ENCODE measurements at regions not wholly inside any gene's neighbourhood (a gene's known extent, or its start where the extent isn't known, plus 50 kb on each side); places are given as distances from the start of the nearest gene placed in this dataset.
A peak's percentile ranks its signal among the peaks of the same experiment; 100 is the strongest.

- DNase-seq (ENCODE audit: low read depth), result no peak
Measured at GRCh38 chr18:2424420-2424819, 146.9 kb downstream of the METTL4 start.

DNA sequence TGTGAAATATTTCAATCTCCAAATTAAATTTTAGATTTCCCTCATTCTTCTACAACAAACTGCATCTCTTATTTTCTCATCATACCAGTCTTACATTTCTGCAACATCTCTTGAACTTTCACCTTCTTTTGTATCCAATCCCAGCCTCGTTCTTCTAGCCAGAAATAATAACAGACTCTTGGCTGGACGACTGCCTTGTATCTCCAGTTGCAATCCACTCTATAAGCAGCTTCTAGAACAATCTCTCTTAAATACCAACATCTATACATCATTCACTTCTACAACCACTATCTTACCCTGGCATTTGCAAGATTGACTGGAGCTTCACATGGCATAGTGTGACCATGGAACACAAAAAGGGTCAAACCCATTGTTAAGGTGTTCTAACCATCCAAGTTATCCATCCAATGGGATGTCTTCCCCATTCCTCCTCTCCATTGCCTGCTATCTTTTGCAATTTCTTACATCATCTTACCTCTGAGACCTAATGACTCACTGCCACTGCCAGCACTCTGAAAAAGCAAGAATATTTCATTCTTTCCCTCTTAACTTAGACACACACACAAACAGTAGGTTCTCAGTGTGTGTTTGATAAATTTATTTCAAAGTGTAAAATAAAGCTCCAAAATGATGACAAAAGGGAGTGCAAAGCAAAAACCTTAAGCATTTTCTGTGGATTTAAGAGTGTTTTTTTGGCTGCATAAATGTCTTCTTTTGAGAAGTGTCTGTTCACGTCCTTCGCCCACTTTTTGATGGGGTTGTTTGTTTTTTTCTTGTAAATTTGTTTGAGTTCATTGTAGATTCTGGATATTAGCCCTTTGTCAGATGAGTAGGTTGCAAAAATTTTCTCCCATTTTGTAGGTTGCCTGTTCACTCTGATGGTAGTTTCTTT lies 145.6 kb downstream of the METTL4 start:
- peak; percentile 30 for DNase-seq (ENCODE audit: low read depth)

DNA sequence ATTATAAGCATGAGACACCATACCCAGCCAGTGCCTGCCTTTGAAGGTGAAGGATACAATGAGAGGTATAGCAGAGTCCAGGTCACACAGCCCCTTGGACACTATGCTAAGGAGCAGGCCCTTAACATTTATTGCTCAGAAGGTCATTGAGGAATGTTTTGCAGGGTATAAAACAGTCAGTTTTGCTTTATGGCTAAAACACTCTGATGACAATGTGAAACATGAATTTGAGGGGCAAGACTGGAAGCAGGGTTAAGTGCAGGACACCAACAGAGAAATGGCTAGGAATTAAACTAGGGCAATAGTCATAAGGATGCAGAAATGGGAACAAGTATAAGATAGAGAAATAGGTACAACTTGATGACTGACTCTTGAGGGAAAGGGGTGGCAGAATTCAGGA lies 141.1 kb downstream of the METTL4 start:
- no peak for DNase-seq (ENCODE audit: low read depth)

DNA sequence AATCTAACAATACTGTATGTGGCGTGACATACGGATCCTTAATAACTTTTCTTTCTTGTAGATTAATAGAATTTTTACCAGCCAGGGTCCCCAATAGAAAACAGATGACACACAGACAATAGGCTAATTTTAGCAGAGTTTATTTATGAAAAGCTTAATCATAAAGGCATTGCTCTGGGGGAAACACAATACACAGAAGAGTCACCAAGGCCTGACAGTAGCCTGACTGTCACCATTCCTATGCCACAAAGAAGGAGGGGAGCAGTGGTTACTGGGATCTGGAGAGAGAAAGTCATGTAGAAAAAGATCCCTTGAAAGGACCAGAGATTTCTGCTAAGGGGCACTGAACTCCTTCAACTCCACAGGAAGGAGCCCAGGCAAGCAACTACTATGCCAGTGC lies 139.5 kb downstream of the METTL4 start:
- DNase-seq (ENCODE audit: low read depth), result no peak

DNA sequence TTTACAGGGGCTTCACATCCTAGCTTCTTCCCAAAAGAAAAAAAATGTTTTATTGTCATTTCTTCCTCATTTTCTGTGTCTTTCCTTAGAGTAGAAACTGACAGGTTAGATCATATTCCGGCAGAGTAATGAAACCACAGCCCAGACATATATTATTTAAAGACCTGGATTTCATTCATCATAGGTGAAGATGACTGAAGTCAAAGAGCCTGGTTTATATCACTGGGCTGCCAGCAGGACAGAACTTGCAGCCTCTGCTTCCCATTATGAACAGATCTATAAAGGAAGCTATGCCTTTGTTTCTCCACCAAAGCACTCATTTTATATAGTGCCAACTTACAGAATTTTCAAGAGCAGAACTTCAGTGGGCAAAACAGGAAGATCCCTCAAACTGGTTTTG lies 137.9 kb downstream of the METTL4 start:
- DNase-seq (ENCODE audit: low read depth), result no peak

DNA sequence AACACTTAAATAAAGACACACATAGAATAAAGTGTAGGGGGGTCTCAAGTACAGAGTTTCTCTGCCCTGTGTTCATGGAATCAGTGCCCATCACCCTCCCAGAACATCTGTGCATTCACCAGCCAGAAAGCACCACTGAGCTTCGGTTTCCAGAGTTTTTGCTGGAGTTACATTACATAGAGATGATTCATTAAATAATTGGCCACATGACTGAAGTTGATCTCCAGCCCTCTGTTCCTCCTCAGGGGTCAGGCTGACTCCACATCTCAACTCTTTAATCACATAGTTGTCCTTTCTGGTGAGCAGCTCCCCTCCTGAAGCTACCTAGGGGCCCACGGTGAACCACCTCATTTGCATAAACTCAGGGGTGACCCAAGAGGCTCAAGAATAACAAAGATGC lies 129.8 kb downstream of the METTL4 start:
- no peak for DNase-seq (ENCODE audit: low read depth)

GRCh38 chr18:2442006-2442405 lies 129.3 kb downstream of the METTL4 start:
- no peak for DNase-seq (ENCODE audit: low read depth)

- DNase-seq (ENCODE audit: low read depth), result no peak
Measured at GRCh38 chr18:2442726-2443275, 128.5 kb downstream of the METTL4 start.

DNA sequence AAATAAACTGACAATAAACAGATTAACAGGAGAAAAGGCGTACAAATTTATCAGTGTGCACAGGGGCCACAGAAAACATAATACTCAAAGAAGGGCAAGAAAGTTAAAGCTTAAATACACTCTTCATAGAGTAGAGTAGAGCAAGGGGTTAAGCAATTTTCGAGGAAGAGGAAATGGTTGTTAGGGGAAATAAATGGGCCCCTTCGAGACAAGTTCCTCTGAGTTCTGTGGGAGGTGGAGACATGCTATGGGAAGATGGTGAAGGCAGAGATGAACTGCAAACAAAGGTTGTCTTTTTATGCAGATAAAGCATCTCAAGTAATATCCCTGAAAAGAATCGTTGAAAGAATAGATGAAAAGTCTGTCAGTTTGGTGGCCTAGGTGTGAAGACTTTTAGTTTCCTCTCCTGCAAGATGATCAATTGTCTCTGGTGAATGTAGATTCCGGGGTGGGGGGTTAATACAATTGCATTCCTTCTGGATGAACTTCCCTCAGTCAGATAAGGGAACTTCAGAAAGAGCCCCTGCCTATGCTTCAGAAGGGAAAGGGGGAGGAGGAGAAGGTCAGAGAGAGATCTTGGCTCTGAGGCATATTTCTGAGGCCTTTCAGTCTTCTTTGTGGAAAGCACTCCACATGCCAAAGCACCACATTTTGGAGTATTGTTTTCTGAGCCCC lies 127.0 kb downstream of the METTL4 start:
- no peak for DNase-seq (ENCODE audit: low read depth)

DNA sequence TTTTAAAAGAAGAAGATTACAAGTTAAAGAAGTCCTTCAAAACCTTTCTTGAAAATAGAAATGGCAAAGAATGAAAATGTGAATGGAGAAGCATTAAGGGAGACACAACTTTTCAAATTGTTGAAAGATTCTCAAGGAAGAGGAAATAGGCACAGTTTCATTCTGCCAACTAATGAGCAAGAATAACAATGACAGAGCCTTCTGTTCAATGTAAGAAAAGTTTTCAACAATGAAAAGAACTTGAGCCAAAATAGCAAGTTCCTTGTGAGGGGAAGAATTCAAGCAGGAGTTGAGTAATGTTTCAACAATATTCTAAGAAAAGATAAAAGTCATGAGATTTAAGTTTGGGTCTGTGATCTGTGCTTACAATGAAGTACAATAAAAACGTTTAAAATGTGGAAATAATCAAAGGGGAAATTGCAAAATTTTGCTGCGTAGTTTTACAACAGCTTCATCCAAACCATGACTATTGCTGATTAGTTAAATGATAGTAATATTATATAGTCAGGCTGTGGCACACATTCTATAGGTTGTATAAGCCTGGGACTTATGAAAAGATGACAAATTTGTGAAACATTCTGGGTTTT lies 122.6 kb downstream of the METTL4 start:
- peak; percentile 55 for DNase-seq (ENCODE audit: low read depth)

- peak; percentile 7 for DNase-seq (ENCODE audit: low read depth)
Measured at GRCh38 chr18:2451556-2451955, 119.7 kb downstream of the METTL4 start.

DNA sequence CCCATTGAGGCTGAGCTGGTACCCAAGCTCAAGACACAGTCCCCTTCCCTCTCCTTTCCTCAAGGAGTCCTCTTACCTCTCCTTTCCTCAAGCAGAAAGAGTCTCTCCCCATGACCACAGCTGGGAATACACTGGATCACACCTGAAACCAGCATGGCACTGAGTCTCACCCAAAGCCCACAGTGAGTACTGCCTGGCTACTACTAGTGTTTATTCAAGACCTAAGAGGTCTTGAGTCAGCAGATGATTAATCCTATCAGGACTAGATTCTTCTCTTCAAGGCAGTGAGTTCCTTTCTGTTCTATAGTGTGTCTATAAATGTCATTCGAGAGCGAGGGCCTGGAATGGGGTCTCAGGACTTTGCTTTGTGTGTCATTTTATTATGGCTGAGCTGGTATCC lies 111.4 kb downstream of the METTL4 start:
- DNase-seq (ENCODE audit: low read depth), result no peak

GRCh38 chr18:2466978-2467377 lies 104.3 kb downstream of the METTL4 start:
- DNase-seq (ENCODE audit: low read depth), result no peak

GRCh38 chr18:2468051-2468450 lies 103.3 kb downstream of the METTL4 start:
- peak; percentile 5 for DNase-seq (ENCODE audit: low read depth)

GRCh38 chr18:2471523-2471922 lies 99.8 kb downstream of the METTL4 start:
- no peak for DNase-seq (ENCODE audit: low read depth)

DNA sequence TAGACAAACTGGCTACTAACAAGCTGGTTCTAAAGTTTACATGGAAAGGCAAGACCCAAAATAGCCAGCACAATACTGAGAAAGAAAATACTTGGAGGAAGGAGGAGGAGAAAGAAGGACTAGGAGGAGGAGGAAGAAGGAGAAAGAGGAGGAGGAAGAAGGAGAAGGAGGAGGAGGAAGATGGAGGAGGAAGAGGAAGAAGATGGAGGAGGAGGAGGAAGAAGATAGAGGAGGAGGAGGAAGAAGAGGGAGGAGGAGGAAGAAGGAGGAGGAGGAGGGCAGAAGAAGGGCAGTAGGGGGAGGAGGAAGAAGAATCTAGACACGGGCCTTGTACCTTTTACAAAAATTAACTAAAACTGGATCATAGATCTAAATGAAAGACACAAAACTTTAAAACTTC lies 92.6 kb downstream of the METTL4 start:
- no peak for DNase-seq (ENCODE audit: low read depth)

- DNase-seq (ENCODE audit: low read depth), result no peak
Measured at GRCh38 chr18:2480536-2480935, 90.8 kb downstream of the METTL4 start.

- DNase-seq (ENCODE audit: low read depth), result peak; percentile 21
Measured at GRCh38 chr18:2482706-2483475, 88.4 kb downstream of the METTL4 start.

DNA sequence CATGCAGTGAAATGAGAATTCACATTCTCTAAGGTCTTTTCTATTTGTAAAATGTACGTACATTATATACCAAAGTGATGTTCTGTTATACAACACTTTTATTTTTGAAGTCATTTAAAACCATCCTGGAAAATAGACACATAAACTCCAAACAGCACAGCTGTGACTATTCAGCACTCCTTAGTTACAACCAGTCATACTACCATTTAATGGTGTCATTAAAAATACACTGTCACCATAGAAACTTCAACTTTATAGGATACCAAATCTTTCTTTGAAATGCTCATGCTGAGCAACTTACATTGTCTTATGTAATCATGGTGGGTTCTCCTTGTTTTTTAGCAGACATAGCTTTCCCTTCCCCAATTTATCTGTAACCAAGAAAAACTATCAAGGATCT lies 85.3 kb downstream of the METTL4 start:
- DNase-seq (ENCODE audit: low read depth), result no peak

GRCh38 chr18:2486426-2486825 lies 84.9 kb downstream of the METTL4 start:
- DNase-seq (ENCODE audit: low read depth), result no peak
